Activated naive CD4-positive, alpha-beta T cell treated with anti-CD3 and anti-CD28 coated beads, Interleukin-2, amount 10 ng/mL, durations not matched to agents 7 days and 5 days (primary cell): ENCODE measurements at regions not wholly inside any gene's neighbourhood (a gene's known extent, or its start where the extent isn't known, plus 50 kb on each side); places are given as distances from the start of the nearest gene placed in this dataset.

Source experiments
- CTCF ChIA-PET: fragments of 350-600 bp; sonication (Branson Sonifier 250); formaldehyde crosslinking; loops from one replicate; lab custom pipeline; 2021; ENCODE audit warnings: antibody characterized with exemption; lab: Charles Lee
- DNase-seq: peaks from one replicate; pipeline ENCODE4 v3.0.0-alpha.2; 2020
- H3K27ac Mint-ChIP-seq: one replicate; pipeline ENCODE4 v1.8.0; 2021; ENCODE audit warnings: mild to moderate bottlenecking, moderate library complexity, mixed read lengths
- H3K27me3 Mint-ChIP-seq: one replicate; pipeline ENCODE4 v1.8.0; 2021; ENCODE audit warnings: mild to moderate bottlenecking, mixed read lengths
- H3K36me3 Mint-ChIP-seq: one replicate; pipeline ENCODE4 v1.8.0; 2021; ENCODE audit warnings: mixed read lengths
- H3K4me1 Mint-ChIP-seq: one replicate; pipeline ENCODE4 v1.8.0; 2021; ENCODE audit warnings: mixed read lengths
- H3K4me3 Mint-ChIP-seq: one replicate; pipeline ENCODE4 v1.8.0; 2021; ENCODE audit warnings: mild to moderate bottlenecking, moderate library complexity, mixed read lengths
- H3K9me3 Mint-ChIP-seq: one replicate; pipeline ENCODE4 v1.8.0; 2021; ENCODE audit warnings: mixed read lengths

DNA sequence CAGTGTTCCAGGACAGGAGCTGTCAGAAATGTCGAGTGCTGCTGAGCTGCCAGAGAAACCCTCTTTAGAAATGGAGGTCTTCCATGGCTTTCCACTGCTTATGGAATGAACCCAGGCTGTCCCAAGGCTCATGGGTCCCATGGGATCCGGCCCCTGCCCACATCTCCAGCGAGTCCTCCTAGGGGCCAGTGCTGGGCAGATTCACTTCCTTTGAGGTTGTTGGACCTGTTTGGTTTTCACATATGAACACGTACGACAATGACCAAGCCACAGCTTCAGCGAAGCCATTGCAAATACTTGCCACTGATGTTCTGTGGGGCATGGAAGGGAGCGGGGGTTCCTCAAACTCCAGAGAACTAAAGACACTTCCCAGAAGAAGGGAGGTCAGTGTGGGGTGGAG, 483.3 kb downstream of the TBC1D22A start:
- no peaks in the 10 kb centered on the region for H3K36me3 Mint-ChIP-seq
- H3K27me3 Mint-ChIP-seq = peaks cover 7% of the 10 kb centered on the region
- CTCF ChIA-PET = no interaction called here
- DNase-seq = no peak
- no peaks in the 10 kb centered on the region for H3K4me1 Mint-ChIP-seq
- no peaks in the 10 kb centered on the region for H3K9me3 Mint-ChIP-seq
- no peak overlapping the region for H3K4me3 Mint-ChIP-seq
- H3K27ac Mint-ChIP-seq = no peak overlapping the region

DNA sequence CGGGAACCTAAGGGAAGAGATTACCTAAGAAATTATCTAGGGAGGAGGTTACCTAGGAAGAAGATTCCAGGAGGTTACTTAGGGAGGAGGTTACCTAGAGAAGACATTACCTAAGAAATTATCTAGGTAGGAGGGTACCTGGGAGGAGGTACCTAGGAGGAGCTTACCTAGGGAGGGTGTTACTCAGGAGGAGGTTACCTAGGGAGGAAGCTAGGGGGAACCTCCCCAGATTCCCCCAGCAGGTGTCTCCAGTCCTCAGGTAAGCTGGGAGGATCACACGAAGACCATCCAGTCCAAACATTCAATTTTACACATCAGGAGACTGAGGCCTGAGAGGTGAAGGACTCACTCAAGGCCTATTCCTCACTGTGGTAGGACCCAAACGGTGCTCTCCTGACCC, 482.8 kb downstream of the TBC1D22A start:
- CTCF ChIA-PET = no interaction called here
- no peak for DNase-seq
- Mint-ChIP-seq H3K4me1 (no peaks in the 10 kb centered on the region), H3K4me3 (no peak overlapping the region), H3K36me3 (no peaks in the 10 kb centered on the region), H3K27me3 (peaks cover 7% of the 10 kb centered on the region), H3K27ac (no peak overlapping the region), H3K9me3 (no peaks in the 10 kb centered on the region)

DNA sequence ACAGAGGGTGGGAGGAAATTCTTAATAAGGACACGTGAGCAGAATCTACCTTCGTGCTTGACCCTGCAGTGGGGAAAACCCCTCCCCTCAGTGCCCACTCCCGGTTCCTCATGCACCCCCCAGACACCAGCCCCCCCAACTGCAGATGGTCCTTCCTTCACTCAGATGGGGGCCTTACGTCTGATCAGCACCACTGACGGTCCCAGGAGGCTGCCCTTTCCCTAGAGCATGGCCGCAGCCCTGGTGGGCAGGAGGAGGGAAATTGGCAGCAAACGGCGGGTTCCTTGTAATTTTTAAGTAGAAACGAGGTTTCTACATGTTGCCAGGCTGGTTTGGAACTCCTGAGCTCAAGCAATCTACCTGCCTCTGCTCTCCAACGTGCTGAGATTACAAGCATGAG, 477.7 kb downstream of the TBC1D22A start:
- CTCF ChIA-PET = no interaction called here
- DNase-seq = no peak
- Mint-ChIP-seq H3K4me1 (no peaks in the 10 kb centered on the region), H3K4me3 (no peak overlapping the region), H3K27ac (no peak overlapping the region), H3K27me3 (no peaks in the 10 kb centered on the region), H3K9me3 (no peaks in the 10 kb centered on the region), H3K36me3 (no peaks in the 10 kb centered on the region)

DNA sequence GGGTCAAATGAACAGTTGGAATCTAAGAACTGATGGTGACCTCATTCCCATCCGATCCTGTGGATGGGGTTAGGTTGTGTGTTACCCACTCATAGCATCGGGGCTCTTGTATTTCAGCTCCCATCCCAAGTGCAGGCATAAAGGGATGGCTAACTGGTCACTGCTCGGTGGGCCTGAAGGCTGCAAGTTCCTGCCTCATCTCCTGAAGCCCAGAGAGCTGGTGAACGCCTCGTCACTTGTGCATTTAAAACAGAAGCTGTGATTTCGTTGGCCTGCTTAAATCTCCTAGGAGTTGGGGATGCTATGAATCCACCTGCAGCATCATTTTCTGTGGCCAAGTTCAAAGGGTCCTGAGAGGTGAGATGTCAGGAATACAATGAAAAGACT, 477.0 kb downstream of the TBC1D22A start:
- Mint-ChIP-seq H3K27me3 (no peaks in the 10 kb centered on the region), H3K9me3 (no peaks in the 10 kb centered on the region), H3K4me1 (no peaks in the 10 kb centered on the region), H3K27ac (no peak overlapping the region), H3K4me3 (no peak overlapping the region), H3K36me3 (no peaks in the 10 kb centered on the region)
- CTCF ChIA-PET = no interaction called here
- no peak for DNase-seq

DNA sequence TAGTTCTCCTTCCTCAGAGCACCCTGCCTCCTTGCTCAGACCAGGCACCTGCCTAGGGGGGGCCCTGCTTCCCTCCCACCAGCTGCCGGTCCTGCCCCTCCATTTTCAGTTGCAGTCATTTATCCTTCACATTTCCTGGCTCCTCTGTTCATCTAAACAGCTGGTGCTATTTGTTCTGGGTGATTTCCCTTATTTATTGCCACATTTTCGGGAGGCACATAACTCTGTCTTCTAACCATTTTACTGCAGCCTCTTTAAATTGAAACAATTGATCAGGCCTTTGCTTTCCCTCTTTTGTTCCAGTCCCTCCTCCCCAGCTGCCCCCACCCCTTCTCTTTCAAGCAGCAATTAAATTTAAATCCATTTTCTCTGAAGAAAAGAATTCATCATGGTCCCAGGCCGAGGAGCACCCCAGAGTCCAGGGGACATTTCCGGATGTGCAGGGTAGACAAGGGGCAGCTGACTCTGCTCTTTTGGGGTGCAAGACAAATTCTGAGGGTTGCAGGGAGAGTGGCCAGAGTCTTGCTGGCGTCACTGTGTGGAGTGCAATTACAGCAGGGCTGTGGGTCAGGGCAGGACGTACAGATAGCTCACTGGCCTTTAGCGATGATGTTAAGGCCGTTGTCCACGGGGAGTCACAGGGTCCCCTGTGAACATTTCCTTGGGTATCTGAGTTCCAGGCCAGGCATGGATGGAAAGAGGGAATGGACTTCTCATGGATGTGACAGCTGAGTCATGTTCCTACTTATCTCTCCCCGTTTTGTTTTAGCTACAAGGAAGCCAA, 476.4 kb downstream of the TBC1D22A start:
- DNase-seq = no peak
- Mint-ChIP-seq H3K4me1 (no peaks in the 10 kb centered on the region), H3K27me3 (no peaks in the 10 kb centered on the region), H3K4me3 (no peak overlapping the region), H3K36me3 (no peaks in the 10 kb centered on the region), H3K9me3 (no peaks in the 10 kb centered on the region), H3K27ac (no peak overlapping the region)
- CTCF ChIA-PET = no interaction called here

DNA sequence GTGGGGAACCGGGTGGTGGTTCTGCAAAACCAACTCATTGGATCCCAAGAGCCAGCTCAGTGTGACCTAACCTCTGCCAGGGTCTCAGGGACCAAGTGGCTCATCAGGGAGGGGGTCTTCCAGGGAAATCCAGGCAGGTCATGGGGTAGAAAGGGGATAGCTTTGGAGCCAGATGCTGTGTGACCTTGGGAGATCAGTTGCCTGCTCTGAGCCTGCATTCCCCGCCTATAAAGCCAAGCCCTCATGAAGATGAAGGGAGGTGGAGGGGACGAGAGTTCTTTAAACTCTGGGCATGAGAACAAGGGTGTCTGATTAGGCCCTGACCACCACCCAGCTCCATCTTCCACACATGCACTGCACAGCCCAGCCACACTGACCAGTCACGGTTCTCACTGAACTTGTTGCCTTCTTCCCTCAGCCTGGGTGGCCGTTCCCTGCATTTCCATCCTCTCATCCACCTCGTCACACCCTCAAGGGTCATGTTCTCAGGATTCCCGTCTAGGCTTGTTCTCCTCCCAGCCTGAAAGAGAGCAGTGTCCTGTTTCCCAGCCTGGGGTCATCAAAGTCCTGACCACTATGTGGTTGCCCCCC, 475.5 kb downstream of the TBC1D22A start:
- Mint-ChIP-seq H3K9me3 (peaks cover 5% of the 10 kb centered on the region), H3K27me3 (no peaks in the 10 kb centered on the region), H3K4me1 (no peaks in the 10 kb centered on the region), H3K36me3 (no peaks in the 10 kb centered on the region), H3K4me3 (no peak overlapping the region), H3K27ac (no peak overlapping the region)
- CTCF ChIA-PET = no interaction called here
- DNase-seq = no peak

DNA sequence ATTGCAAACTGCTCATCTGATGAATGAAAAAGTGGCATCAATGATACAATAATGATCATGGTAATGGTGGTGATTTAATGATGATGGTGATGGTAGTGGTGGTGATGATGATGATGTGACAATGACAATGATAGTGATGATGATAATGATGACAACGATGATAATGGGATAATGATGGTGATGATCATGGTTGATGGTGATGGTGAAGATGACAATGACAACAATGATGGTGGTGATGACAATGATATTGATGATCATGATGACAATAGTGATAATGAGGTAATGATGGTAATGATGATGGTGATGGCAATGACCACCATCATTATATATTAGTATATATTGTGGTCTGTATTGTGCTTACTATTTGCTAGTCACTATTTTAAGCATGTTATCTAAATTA, 474.3 kb downstream of the TBC1D22A start:
- H3K27me3 Mint-ChIP-seq = no peaks in the 10 kb centered on the region
- CTCF ChIA-PET = no interaction called here
- H3K4me1 Mint-ChIP-seq = no peaks in the 10 kb centered on the region
- no peak for DNase-seq
- no peaks in the 10 kb centered on the region for H3K36me3 Mint-ChIP-seq
- no peak overlapping the region for H3K27ac Mint-ChIP-seq
- H3K4me3 Mint-ChIP-seq = no peak overlapping the region
- peaks cover 5% of the 10 kb centered on the region for H3K9me3 Mint-ChIP-seq

DNA sequence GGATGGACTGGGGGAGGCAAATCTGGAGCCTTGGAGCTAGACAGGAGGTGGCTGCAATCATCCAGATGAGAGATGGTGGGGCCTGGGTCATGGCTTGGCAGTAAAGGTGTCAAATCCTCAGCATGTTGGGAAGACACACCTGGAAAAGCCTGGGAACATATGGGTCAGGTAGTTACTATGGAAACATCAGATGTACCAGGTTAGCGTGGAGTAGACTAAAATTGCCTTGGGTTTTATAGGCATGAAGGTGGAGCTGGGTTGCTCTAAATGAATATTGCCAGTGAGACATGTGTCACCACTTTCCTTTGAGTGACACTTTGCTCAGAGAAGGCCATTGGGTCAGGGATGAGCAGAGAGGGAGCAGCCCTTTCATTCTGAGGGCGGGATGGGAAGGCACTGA, 473.7 kb downstream of the TBC1D22A start:
- Mint-ChIP-seq H3K27ac (no peak overlapping the region), H3K27me3 (no peaks in the 10 kb centered on the region), H3K36me3 (no peaks in the 10 kb centered on the region), H3K9me3 (peaks cover 5% of the 10 kb centered on the region), H3K4me1 (no peaks in the 10 kb centered on the region), H3K4me3 (no peak overlapping the region)
- CTCF ChIA-PET = no interaction called here
- no peak for DNase-seq

DNA sequence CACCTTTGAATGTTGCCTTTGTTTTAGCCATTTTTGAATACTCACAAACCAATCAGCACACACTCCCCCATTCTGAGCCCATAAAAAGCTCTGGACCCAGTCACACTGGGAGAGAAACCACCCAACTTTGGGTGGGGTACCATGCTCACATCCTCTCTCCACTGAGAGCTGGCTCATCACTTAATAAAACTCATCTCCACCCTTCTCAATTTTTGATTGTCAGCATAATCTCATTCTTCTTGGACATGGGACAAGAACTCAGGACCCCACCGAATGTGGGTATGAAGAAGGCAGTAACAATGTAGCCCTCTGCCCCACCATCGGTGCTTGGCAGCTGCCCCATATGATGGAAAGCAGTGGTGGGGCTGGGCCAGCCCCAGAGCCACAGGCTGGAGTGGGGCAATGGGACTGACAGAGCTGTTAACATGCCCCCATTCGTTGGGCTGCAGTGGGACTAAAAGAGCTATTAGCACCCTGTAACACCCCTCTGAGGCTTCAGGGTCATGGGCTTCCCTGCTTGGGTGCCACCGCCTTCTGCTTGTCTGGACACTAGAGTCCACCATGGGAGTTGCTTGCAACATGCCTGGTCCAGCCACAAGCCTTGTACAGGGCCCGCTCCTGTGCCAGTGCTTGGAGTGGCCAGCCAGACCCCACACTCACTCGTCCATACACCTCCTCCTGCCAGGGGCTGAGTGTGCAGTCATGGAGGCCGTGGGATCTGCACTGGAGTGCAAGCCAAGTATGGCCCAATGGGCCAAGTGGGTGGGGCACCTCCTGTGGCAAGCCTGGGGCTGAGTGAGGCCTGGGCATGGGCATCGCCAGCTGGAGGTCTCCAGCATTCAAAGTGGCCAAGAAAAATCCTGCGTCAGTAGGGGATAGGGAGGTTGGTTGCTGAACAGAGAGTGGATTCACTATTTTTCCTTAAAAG, 471.1 kb downstream of the TBC1D22A start:
- Mint-ChIP-seq H3K4me3 (no peak overlapping the region), H3K9me3 (peaks cover 5% of the 10 kb centered on the region)
- CTCF ChIA-PET = no interaction called here

DNA sequence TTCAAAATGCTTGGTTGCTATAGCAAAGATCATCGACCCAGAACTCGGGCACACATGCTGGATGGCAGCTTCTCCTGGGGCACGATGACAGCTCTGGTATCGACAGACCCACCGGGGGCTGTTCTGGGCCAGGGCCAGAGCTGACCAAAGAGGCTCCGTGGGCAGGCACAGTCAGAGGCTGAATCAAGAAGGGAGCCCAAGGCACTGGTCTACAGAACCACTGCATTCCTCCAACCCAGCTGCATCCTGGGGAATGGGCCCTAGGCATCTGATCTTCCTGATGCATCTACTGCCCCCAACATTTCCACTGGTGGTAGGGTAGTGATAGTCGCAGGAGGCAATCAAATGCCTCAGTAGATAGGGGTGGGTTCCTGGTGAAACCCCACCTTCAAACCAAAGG, 470.3 kb downstream of the TBC1D22A start:
- Mint-ChIP-seq H3K27me3 (no peaks in the 10 kb centered on the region), H3K4me3 (no peak overlapping the region), H3K27ac (no peak overlapping the region), H3K4me1 (no peaks in the 10 kb centered on the region), H3K36me3 (no peaks in the 10 kb centered on the region), H3K9me3 (peaks cover 5% of the 10 kb centered on the region)
- CTCF ChIA-PET = no interaction called here
- no peak for DNase-seq

More for the DNA sequence above, 471.1 kb downstream of the TBC1D22A start:
- Mint-ChIP-seq H3K27me3 (no peaks in the 10 kb centered on the region), H3K27ac (no peak overlapping the region), H3K36me3 (no peaks in the 10 kb centered on the region), H3K4me1 (no peaks in the 10 kb centered on the region)
- DNase-seq = no peak

DNA sequence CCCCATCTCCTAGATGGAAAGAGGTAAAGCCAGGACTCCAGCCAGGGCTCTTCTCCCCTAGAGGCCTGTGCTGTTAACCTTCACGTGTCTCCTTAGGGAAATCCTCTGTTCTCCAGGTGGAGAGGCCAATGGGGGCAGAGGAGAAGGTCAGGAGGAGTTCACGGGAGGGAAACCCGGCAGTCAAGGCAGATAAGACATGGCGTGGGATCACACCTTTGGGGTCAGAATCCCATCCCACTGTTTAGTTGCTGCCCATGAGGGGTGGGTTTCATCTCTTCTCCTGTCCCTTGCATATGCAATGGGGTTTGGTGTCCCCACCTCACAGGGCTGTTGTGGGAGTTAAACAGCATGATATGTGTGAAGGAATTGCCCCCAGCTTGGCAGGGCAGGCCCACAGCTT, 469.7 kb downstream of the TBC1D22A start:
- Mint-ChIP-seq H3K27ac (no peak overlapping the region), H3K9me3 (peaks cover 5% of the 10 kb centered on the region), H3K36me3 (no peaks in the 10 kb centered on the region), H3K4me3 (no peak overlapping the region), H3K27me3 (no peaks in the 10 kb centered on the region), H3K4me1 (no peaks in the 10 kb centered on the region)
- CTCF ChIA-PET = no interaction called here
- no peak for DNase-seq

DNA sequence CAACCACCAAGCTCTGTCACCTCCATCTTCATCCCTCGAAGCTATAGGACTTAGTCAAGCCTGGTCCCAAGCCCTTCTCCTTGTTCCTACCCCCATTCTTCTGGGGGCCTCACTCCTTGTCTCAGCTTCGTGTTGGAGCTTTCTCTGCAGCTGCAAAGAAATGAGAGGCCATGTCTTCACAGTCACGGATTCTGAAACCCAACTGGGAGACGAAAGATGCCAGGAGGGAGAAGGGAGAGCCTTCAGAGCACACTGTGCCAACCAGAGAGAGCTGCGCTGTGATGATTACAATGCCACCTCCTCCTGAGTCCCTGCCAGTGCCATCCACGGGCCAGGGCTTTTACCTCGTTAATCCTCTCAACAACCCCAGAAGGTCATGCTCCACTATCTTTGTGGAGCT, 469.3 kb downstream of the TBC1D22A start:
- Mint-ChIP-seq H3K9me3 (peaks cover 5% of the 10 kb centered on the region), H3K27ac (no peak overlapping the region), H3K36me3 (no peaks in the 10 kb centered on the region), H3K27me3 (no peaks in the 10 kb centered on the region), H3K4me1 (no peaks in the 10 kb centered on the region), H3K4me3 (no peak overlapping the region)
- CTCF ChIA-PET = no interaction called here
- DNase-seq = no peak

DNA sequence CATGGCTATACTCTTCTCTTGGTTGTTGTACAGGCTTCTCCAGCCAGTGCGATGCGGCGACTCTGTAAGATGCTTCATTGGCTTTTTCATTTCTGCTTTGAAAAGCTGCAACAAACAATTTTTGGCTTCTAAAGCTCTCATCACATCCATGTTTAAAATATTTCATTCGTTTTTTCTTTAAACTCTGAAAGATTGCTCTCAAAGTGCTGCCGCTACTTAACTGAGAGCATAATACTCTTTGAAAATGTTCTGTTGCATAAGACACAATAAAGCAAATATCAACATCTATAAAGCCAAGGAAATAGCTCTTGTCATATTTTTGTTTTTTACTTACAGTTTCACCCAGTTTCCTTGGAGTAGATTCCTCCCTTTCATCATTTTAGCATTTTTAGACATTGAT, 468.3 kb downstream of the TBC1D22A start:
- no peak overlapping the region for H3K4me3 Mint-ChIP-seq
- CTCF ChIA-PET = interaction anchor here (0.6 kb wide), 1 partner anchor 1213 kb away, joined by 3 read pairs; no protein-coding TSS in a partner anchor
- H3K27ac Mint-ChIP-seq = no peak overlapping the region
- no peak for DNase-seq
- no peaks in the 10 kb centered on the region for H3K4me1 Mint-ChIP-seq
- no peaks in the 10 kb centered on the region for H3K27me3 Mint-ChIP-seq
- peaks cover 5% of the 10 kb centered on the region for H3K9me3 Mint-ChIP-seq
- no peaks in the 10 kb centered on the region for H3K36me3 Mint-ChIP-seq

DNA sequence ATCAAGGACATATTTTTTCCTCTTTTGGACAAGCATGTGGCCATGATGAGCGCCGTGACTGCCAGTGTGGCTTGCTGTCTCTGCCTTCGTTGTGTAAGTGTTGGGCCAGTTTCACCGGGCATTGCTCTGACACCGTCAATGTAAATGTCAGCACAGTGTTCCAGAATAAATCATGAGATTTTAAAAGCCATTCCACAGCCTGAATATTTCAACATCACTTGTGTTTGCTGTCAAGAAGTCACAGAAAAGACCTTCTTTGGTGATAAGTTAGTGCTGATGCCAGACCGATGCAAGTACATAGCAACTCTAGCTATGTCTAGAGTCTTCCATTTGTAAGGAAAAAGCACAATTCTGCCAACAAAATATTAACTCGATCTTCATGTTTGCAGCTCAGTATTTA, 467.8 kb downstream of the TBC1D22A start:
- peaks cover 5% of the 10 kb centered on the region for H3K9me3 Mint-ChIP-seq
- no peaks in the 10 kb centered on the region for H3K27me3 Mint-ChIP-seq
- no peak overlapping the region for H3K27ac Mint-ChIP-seq
- no peaks in the 10 kb centered on the region for H3K4me1 Mint-ChIP-seq
- CTCF ChIA-PET = no interaction called here
- no peak overlapping the region for H3K4me3 Mint-ChIP-seq
- DNase-seq = no peak
- no peaks in the 10 kb centered on the region for H3K36me3 Mint-ChIP-seq
